HFF-Myc (cell line): ENCODE measurements at regions not wholly inside any gene's neighbourhood (a gene's known extent, or its start where the extent isn't known, plus 50 kb on each side); places are given as distances from the start of the nearest gene placed in this dataset.
"Not testable (repeated sequence)": the region's sequence is repeated elsewhere in the genome, so short reads cannot be mapped to it uniquely, and the experiment has no call there.

ENCODE experiments used
- DNase-seq: peaks from one replicate; pipeline ENCODE4 v3.0.0-alpha.2; 2011; ENCODE audit warnings: low read depth; ENCODE audit errors: extremely low read depth
- H3K4me3 ChIP-seq: replicated peaks from 2 replicates; pipeline ENCODE4 v1.5.1; 2011; ENCODE audit warnings: low read depth, mild to moderate bottlenecking, control low read depth, low read length
- TF ChIP-seq, protein P1 (sequence below): IDR thresholded peaks from 2 replicates; pipeline ENCODE4 v1.5.1; 2012; ENCODE audit warnings: mild to moderate bottlenecking, low read depth, low read length, control low read depth; ENCODE audit errors: missing control alignments

DNA sequence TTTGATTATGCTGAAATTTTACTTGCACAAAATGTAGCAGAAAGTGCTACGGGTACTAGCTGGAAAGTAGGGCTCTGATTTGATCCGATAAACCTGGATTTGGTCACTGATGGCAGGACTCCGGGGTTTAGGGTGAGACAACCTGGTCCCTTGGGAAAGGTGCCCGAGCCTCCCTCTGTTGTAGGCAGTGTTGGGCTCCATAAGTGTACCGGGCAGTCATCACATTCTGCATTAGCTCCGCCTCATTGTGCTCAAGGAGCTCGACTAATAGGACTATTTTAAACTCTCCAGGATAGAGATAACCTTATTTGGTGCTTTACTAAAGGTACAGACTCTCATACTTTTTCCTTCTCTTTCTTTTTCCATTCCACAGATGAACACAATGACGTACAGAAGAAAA is 117.6 kb downstream of the UTRN start:
- no peak for DNase-seq
- TF ChIP-seq, protein P1, sequence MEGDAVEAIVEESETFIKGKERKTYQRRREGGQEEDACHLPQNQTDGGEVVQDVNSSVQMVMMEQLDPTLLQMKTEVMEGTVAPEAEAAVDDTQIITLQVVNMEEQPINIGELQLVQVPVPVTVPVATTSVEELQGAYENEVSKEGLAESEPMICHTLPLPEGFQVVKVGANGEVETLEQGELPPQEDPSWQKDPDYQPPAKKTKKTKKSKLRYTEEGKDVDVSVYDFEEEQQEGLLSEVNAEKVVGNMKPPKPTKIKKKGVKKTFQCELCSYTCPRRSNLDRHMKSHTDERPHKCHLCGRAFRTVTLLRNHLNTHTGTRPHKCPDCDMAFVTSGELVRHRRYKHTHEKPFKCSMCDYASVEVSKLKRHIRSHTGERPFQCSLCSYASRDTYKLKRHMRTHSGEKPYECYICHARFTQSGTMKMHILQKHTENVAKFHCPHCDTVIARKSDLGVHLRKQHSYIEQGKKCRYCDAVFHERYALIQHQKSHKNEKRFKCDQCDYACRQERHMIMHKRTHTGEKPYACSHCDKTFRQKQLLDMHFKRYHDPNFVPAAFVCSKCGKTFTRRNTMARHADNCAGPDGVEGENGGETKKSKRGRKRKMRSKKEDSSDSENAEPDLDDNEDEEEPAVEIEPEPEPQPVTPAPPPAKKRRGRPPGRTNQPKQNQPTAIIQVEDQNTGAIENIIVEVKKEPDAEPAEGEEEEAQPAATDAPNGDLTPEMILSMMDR = no peak
- H3K4me3 ChIP-seq = no peak overlapping the region

DNA sequence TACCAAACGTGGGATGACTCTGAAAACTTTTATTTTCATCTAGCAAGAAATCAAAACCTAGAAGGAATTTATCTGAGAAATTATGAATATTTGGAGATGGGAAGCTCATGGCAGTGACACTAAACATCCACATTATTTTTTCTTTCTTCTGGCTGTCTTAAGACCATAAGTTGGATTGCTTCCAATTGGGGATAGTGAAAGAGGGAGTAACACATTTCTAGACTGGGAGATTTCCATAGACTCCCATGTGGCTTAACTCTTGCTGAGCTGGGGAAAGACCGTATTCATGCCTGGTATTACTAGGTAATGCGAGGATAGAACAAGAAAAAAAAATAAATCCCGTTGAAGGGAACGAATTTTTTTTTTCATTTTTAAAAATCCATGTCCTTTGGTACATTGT is 120.0 kb downstream of the UTRN start:
- TF ChIP-seq, protein P1 = no peak
- DNase-seq = no peak

DNA sequence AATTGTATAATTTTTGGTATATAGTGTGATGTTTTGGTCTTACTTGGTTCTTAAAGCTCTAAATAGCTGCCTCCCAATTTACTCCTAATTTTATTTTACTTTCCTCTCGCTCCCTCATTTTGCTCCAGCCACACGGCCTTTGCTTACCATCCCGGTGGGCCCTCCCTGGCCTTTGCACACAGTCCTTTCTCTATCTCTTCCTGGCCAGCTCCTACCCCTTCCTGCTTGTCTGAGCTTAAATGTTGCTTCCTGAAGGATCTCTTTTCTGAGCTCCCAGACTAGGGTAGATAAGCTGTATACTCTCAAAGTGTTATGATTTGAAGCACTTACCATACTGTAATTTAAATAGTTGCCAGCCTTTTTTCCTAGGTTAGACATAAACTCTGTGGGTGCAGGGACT is 121.7 kb downstream of the UTRN start:
- H3K4me3 ChIP-seq = no peak overlapping the region
- no peak for DNase-seq
- TF ChIP-seq, protein P1 = no peak

More for the DNA sequence above, 120.0 kb downstream of the UTRN start:
- no peak overlapping the region for H3K4me3 ChIP-seq

DNA sequence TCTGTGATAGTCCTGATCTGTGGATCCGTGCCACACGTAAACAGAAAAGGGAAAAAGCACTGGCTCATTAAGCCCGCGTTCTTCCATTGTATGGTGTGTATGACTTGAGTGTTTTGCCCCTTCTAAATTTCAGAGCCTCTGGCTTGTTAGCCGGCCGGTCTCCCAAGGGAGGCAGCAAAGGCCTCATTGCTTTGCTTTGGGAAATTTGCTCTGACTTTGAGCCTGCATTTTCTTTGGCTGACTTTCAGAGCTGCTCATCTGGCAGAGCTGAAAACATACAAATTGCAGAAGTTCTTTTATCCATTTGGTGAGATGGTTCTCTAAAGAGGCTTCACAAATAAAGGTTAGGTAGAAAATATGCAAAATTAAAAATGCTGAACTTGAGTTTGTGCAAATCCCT is 123.0 kb downstream of the UTRN start:
- no peak overlapping the region for H3K4me3 ChIP-seq
- DNase-seq = no peak

DNA sequence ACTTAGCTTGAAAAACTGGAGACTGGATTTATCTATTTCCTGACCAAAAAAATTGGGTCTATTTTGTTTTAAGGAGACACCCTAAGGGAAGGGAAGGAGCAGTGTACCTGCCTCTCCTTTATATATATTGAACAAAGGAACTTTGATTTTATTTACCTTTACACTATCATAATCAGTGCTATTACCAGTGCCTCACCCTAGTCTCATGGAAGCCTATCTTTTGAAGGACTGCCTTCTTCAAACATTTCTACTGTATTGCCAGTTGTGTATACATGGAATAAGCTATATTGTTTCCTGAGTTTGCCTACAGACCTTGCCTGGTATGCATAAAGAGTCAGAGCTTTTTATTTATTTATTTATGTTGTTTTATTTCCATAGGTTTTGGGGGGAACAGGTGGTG is 124.9 kb downstream of the UTRN start:
- TF ChIP-seq, protein P1 = no peak
- no peak for DNase-seq
- H3K4me3 ChIP-seq = no peak overlapping the region

More for the DNA sequence above, 123.0 kb downstream of the UTRN start:
- TF ChIP-seq, protein P1 = no peak

DNA sequence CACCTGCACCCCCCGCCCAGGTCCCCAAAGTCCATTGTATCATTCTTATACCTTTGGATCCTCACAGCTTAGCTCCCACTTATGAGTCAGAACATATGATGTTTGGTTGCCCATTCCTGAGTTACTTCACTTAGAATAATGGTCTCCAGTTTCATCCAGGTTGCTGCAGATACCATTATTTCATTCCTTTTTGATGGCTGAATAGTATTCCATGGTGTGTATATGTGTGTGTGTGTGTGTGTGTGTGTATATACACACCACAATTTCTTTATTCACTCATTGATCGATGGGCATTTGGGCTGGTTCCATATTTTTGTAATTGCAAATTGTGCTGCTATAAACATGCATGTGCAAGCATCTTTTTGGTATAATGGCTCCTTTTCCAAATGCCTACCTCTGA is 125.4 kb downstream of the UTRN start:
- not testable (repeated sequence) for H3K4me3 ChIP-seq, DNase-seq

DNA sequence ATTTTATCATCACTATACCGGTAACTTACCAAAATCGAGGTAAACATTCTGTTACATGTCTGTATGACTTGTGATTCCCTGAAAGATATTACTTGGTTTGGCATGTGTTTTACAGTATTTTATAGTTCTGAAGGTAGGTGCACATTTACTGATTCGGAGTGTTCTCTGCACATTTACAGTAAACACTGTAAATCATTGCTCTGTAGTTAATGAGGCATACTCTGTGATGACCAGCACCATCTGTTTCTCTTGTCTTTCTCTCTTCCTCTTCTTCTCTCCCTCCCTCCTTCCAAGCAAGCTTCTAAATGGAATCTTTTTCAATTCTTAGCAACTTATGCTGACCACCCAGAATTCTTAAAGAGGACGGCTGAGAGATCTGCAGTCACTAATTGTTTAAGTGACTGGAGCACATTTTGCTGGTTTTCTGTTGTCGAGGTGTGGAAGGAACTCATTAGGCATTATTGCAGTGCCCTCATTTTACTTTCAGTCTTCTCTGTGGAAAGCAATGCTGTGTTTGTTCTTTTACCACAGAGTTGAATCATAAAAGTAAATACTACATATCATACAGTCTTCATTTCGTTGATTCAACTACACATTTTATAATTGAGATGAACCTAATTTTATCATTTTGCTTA is 126.5 kb downstream of the UTRN start:
- TF ChIP-seq, protein P1 = no peak
- no peak overlapping the region for H3K4me3 ChIP-seq
- no peak for DNase-seq
